ENCODE measurements at regions not wholly inside any gene's neighbourhood (a gene's known extent, or its start where the extent isn't known, plus 50 kb on each side); places are given as distances from the start of the nearest gene placed in this dataset.

GRCh38 chr3:82505079-82505756 lies 743.8 kb upstream of the GBE1 start:
- TF ChIP-seq EZH2phosphoT487 (IDR thresholded peaks at IDR 0.05; ENCODE audit: borderline replicate concordance, low read length) = no peak
- no peak for TF ChIP-seq CTCF (IDR thresholded peaks at IDR 0.05; ENCODE audit: low read depth, low read length, poor library complexity, severe bottlenecking)
- Histone ChIP-seq H3K4me2 (ENCODE audit: low read length) (no peak overlapping the region), H3K36me3 (ENCODE audit: control insufficient read depth, low read length) (no peaks in the 10 kb centered on the region), H3K79me2 (ENCODE audit: control insufficient read depth, low read length) (no peaks in the 10 kb centered on the region), H3K27ac (ENCODE audit: low read depth, low read length) (no peak overlapping the region), H3K4me1 (ENCODE audit: control insufficient read depth, low read length) (no peaks in the 10 kb centered on the region), H3F3A (ENCODE audit: control insufficient read depth, insufficient read depth) (no peaks in the 10 kb centered on the region), H3K27me3 (ENCODE audit: control insufficient read depth, low read length) (no peaks in the 10 kb centered on the region), H3K4me3 (ENCODE audit: low read length) (no peak overlapping the region), H4K20me1 (ENCODE audit: control insufficient read depth, insufficient read depth, low read depth, low read length) (no peaks in the 10 kb centered on the region), H3K9me2 (replicated peaks; ENCODE audit: control insufficient read depth, low read length) (no peaks in the 10 kb centered on the region), H3K9me3 (ENCODE audit: control insufficient read depth, insufficient read depth, low read length) (peaks cover 8% of the 10 kb centered on the region; the same call in 1 of the 2 replicates)

- TF ChIP-seq CTCF (IDR thresholded peaks at IDR 0.05; ENCODE audit: low read depth, low read length, poor library complexity, severe bottlenecking) (no peak), EZH2phosphoT487 (IDR thresholded peaks at IDR 0.05; ENCODE audit: borderline replicate concordance, low read length) (no peak)
- no peaks in the 10 kb centered on the region for H3K9me2 ChIP-seq (replicated peaks; ENCODE audit: control insufficient read depth, low read length)
- H3K27me3 ChIP-seq (ENCODE audit: control insufficient read depth, low read length) = no peaks in the 10 kb centered on the region
Observed at GRCh38 chr3:82498186-82498585, 736.7 kb upstream of the GBE1 start.

GRCh38 chr3:82496890-82497560 lies 735.6 kb upstream of the GBE1 start:
- no peaks in the 10 kb centered on the region for H3K27me3 ChIP-seq (ENCODE audit: control insufficient read depth, low read length)
- H3K79me2 ChIP-seq (ENCODE audit: control insufficient read depth, low read length) = no peaks in the 10 kb centered on the region
- H3K9me2 ChIP-seq (replicated peaks; ENCODE audit: control insufficient read depth, low read length) = no peaks in the 10 kb centered on the region
- TF ChIP-seq CTCF (IDR thresholded peaks at IDR 0.05; ENCODE audit: low read depth, low read length, poor library complexity, severe bottlenecking) = peak; percentile 40
- TF ChIP-seq EZH2phosphoT487 (IDR thresholded peaks at IDR 0.05; ENCODE audit: borderline replicate concordance, low read length) = no peak
- H3K27ac ChIP-seq (ENCODE audit: low read depth, low read length) = no peak overlapping the region
- H3K4me2 ChIP-seq (ENCODE audit: low read length) = no peak overlapping the region
- no peak overlapping the region for H3K4me3 ChIP-seq (ENCODE audit: low read length)
- no peaks in the 10 kb centered on the region; the same call in 1 of the 2 replicates for H3K9me3 ChIP-seq (ENCODE audit: control insufficient read depth, insufficient read depth, low read length)
- no peaks in the 10 kb centered on the region for H4K20me1 ChIP-seq (ENCODE audit: control insufficient read depth, insufficient read depth, low read depth, low read length)
- H3K4me1 ChIP-seq (ENCODE audit: control insufficient read depth, low read length) = no peaks in the 10 kb centered on the region
- H3F3A ChIP-seq (ENCODE audit: control insufficient read depth, insufficient read depth) = no peaks in the 10 kb centered on the region
- H3K36me3 ChIP-seq (ENCODE audit: control insufficient read depth, low read length) = no peaks in the 10 kb centered on the region

More at GRCh38 chr3:82498186-82498585, 736.7 kb upstream of the GBE1 start:
- Histone ChIP-seq H3K4me1 (ENCODE audit: control insufficient read depth, low read length) (no peaks in the 10 kb centered on the region), H3K27ac (ENCODE audit: low read depth, low read length) (no peak overlapping the region), H3K79me2 (ENCODE audit: control insufficient read depth, low read length) (no peaks in the 10 kb centered on the region), H4K20me1 (ENCODE audit: control insufficient read depth, insufficient read depth, low read depth, low read length) (no peaks in the 10 kb centered on the region), H3K4me3 (ENCODE audit: low read length) (no peak overlapping the region), H3K36me3 (ENCODE audit: control insufficient read depth, low read length) (no peaks in the 10 kb centered on the region), H3K9me3 (ENCODE audit: control insufficient read depth, insufficient read depth, low read length) (no peaks in the 10 kb centered on the region; the same call in 1 of the 2 replicates), H3K4me2 (ENCODE audit: low read length) (no peak overlapping the region), H3F3A (ENCODE audit: control insufficient read depth, insufficient read depth) (no peaks in the 10 kb centered on the region)
